ENCODE measurements at regions not wholly inside any gene's neighbourhood (a gene's known extent, or its start where the extent isn't known, plus 50 kb on each side); places are given as distances from the start of the nearest gene placed in this dataset.

DNA sequence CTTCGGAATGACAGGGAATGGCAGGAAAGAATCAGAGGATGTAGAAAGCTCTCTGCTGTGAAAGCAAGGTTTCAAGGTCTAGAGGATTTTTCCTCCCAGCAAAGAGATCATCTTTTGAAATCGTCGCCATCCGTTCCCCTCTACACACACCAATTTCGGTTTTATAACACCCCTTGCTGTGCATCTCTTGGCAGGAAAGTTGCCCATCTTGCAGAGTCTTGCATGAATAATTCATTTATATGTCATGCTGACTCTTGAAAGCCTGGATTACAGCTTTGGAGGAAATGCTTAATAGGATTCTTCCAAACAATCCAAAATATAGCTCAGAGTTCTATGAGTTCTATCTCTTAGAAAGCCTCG is 262.7 kb downstream of the CHL1 start:
- DNase-seq = no peak

GRCh38 chr3:461006-461405 is 264.4 kb downstream of the CHL1 start:
- DNase-seq = no peak

- no peak for DNase-seq
Measured at GRCh38 chr3:462851-463250, 266.3 kb downstream of the CHL1 start.

- DNase-seq = no peak
Measured at GRCh38 chr3:463252-464192, 267.0 kb downstream of the CHL1 start.

- DNase-seq = no peak
Measured at GRCh38 chr3:464255-464654, 267.7 kb downstream of the CHL1 start.

DNA sequence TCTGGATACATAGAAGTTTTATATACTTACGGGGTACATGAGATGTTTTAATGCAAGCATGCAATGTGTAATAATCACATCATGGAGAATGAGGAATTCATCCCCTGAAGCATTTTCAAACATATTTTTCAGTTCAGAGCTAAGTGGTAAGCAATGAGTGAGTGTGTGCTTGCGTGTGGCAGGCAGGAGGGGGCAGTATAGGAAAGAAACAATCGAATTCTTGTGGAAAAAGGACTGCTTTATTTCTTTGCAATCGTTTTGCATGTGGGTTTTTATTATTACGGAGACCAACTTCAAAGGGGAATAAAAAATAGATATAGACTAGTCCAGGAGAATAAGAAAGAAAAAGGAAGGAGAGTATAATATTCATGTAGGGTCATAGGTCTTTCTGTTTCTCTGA is 271.6 kb downstream of the CHL1 start:
- DNase-seq = no peak

DNA sequence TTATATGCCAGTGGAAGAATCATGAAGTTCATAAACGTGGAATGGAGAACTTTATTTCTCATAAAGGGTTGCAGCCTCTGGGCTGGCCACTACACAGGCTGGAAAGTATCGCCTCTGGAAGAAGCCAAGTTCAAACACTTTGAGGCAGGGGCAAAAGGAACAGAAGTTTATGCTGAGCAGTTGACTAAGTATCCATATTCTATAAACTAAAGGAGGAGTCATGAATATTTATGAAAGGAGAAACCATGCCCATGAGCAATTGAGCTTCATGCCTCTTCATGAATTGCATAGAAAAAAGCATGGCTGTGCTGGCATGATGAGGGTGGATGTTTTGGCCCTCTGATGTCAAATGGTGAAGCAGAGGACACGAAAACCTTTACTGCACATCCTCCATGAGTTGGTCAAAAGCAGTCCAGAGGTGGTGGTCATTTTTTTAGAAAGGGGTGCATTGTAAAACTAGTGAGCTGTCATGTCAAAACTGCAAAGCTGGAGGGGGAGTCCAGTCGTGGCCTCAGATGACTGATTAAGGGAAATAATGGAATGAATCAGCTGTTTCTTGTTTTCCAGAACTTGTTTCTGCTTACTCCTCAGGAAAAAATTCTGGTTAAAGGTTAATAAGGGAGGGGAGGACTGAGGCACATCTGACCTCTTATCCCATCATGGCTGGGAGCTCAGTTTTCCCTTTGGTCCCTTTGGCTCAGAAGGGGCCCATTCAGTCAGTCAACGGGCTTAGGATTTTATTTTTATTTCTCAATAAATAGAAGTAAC is 276.7 kb downstream of the CHL1 start:
- no peak for DNase-seq

DNA sequence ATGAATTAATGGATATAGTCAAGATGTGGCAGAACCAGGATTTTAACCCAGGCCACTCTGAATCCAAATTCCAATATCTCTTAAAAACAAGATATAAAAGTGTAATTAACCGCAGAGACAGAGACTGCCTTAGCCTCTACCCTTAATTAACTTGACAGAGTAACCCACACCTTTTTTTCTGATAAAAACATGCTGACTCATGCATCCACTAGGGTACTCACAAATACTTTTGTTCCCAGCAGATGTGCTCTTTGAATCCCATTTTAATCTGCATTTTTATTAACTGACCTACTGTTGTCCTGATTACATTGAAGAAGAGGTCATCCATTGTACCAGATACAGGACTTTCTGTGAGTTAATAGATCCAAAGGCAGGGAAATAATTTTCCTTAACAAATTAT is 278.3 kb downstream of the CHL1 start:
- DNase-seq = no peak

DNA sequence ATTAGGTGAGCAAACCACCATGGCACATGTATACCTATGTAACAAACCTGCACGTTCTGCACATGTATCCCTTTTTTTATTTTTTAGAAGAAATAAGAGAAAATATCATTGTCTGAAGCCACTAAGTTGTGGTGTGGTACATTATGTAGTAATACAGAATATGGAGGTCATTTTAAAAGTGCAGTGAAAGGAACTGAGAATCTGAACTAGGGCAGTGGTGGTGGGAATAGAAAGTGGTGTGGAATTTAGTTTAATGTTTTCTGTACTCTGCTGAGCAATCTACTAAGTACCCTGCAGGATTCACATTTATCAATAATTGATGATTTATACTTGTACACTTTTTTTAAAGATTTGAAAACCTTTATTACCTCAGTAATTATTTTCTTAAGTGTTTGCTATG is 283.5 kb downstream of the CHL1 start:
- DNase-seq = no peak

GRCh38 chr3:481111-481510 is 284.5 kb downstream of the CHL1 start:
- DNase-seq = no peak

GRCh38 chr3:481680-482079 is 285.1 kb downstream of the CHL1 start:
- no peak for DNase-seq

DNA sequence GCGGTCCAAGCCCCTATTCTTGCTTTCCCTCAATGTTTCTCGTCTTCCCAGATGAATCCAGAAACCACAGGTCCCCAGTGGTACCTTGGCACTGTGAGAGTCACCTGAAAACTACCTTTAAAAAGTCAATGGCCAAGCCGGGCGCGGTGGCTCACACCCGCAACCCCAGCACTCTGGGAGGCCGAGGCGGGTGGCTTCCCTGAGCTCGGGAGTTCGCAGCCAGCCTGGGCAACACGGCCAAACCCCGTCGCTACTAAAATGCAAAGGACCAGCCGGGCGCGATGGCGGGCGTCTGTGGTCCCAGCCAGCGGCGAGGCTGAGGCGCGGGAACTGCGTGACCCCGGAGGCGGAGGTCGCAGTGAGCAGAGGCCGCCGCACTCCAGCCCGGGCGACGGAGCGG is 285.9 kb downstream of the CHL1 start:
- DNase-seq = no peak

- no peak for DNase-seq
Measured at GRCh38 chr3:484341-484740, 287.8 kb downstream of the CHL1 start.

- DNase-seq = no peak
Measured at GRCh38 chr3:487614-488013, 291.1 kb downstream of the CHL1 start.

GRCh38 chr3:492586-493316 is 296.2 kb downstream of the CHL1 start:
- no peak for DNase-seq

DNA sequence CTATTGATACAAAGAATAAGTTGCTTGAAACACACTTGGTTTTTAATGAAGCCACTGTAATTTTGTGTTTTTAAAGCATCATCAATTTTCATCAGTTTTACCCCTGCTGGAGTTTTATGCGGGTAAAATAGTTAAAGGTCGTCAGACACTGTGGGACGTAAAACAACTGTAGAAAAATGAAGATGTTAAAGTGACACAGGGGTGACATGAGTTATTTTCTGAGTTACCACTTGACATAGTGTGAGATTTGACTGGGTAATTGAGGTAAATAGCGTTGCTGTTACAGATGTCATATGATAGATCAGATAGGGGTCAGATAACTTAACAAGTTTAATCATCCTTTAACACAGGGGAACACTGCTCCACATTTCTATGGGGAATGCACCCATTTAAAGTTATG is 297.6 kb downstream of the CHL1 start:
- DNase-seq = no peak

GRCh38 chr3:498487-498886 is 301.9 kb downstream of the CHL1 start:
- DNase-seq = no peak

- DNase-seq = no peak
Measured at GRCh38 chr3:499001-499761, 302.6 kb downstream of the CHL1 start.

- DNase-seq = no peak
Measured at GRCh38 chr3:502486-502885, 305.9 kb downstream of the CHL1 start.

- no peak for DNase-seq
Measured at GRCh38 chr3:513301-513700, 316.7 kb downstream of the CHL1 start.

GRCh38 chr3:514192-514591 is 317.6 kb downstream of the CHL1 start:
- no peak for DNase-seq

DNA sequence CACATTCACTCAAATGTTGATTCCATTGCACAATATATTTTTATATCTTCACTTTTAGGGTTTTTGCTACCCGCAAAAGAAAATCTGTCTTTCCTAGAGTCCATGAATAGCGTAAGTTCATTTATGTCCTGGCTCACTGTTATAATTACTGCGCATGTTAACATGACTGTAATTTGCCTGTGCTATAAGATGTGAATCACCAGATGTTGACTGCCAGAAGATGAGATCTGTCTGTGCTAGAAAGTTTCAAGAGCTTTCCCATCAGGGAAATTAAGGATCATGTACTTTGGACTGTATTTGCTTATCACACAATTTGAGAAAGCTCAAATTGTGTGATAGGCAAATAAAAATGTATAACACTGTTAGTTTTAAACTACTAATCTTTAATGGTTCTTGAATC is 322.5 kb downstream of the CHL1 start:
- DNase-seq = no peak

DNA sequence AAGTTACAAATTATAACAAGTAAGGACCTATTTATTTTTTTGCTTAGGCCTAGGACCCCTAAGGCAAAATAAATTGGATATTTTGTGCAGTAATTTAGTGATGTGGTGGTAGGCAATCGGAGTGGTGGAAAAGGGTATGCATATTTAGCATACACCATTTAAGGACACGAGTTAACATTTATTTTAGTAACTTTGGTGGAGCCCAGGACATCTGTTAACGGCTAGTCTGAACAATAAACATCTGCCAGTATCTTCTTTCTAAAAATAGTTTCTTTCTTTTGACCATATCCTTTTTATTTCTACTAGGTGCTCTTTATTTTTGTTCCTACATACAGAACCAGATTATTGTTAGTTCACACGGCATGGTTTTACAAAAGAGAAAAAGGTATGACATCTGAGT is 326.3 kb downstream of the CHL1 start:
- DNase-seq = no peak
